ENCODE measurements at regions not wholly inside any gene's neighbourhood (a gene's known extent, or its start where the extent isn't known, plus 50 kb on each side); places are given as distances from the start of the nearest gene placed in this dataset.

DNA sequence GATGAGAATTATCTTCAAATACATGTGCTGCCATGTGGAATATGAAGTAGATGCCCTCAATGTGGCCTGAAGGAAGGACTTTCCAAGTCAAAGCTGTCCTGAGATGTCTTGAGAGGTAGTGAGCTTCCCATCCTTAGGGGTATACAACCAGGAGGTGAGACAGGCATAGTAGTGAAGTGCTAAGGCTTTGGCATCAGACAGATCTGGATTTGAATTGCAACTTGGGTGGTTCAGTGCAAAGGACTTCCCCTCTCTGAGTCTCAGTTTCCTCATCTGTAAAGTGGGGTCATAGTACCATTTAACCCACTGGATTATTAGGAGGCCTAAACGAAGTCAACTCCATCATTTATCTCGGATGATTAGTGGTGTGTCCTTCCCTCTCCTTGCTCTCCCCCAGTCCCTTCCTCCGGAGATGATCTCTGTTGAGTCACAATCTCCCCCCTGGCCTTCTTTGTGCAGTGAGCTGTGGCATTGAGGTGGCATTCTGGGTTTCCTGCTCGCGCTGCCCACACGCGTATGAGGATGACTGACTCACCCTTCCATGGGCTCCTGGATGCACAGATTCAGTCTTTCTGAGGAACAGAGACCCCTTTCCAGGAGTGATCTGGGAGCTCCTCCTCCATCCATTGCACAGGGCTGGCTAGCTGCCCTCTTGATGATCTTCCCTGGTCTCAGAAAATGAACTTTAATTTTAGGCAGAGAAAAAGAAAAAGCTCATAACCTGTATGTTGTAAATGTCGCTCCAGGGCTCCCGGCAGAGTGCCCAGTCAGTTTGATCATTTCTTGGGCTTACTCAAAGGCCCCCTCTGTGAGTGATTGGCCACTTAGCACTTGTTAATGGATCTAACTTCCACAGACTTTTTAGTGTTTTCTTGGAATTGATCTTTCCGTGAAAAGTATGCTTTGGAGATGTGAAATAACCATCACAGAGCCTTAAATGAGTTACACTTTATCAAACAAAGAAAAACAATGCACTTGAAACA is 354.6 kb downstream of the PTPRU start:
- no peak for TF ChIP-seq SPI1 (IDR thresholded peaks at IDR 0.05; ENCODE audit: low read depth, low read length)
- TF ChIP-seq POLR2A (IDR thresholded peaks at IDR 0.05; ENCODE audit: low read depth, low read length), result no peak
- TF ChIP-seq POLR2AphosphoS5 (IDR thresholded peaks at IDR 0.05; ENCODE audit: low read depth, low read length), result no peak
